Mesenchymal stem cell (in vitro differentiated cells and primary cell): ENCODE measurements at regions not wholly inside any gene's neighbourhood (a gene's known extent, or its start where the extent isn't known, plus 50 kb on each side); places are given as distances from the start of the nearest gene placed in this dataset.

Source experiments
- DNase-seq: peaks from one replicate; pipeline ENCODE4 v3.0.0-alpha.2; 2013
- H2AFZ ChIP-seq: one replicate; pipeline ENCODE4 v1.6.1; 2013; ENCODE audit warnings: low read depth, mild to moderate bottlenecking, control low read depth, inconsistent platforms, low read length, moderate library complexity
- H2AK5ac ChIP-seq: 2 replicates; pipeline ENCODE4 v1.6.1; 2013; ENCODE audit warnings: low read length, moderate library complexity, mild to moderate bottlenecking, inconsistent platforms; ENCODE audit not compliant: severe bottlenecking
- H2BK120ac ChIP-seq: one replicate; pipeline ENCODE4 v1.6.1; 2013; ENCODE audit warnings: low read depth, mild to moderate bottlenecking, inconsistent platforms, low read length, moderate library complexity
- H2BK12ac ChIP-seq, 2 experiments: one replicate each; pipeline ENCODE4 v1.6.1; 2013; ENCODE audit warnings: inconsistent platforms in 2 of 2, low read length in 2 of 2, mild to moderate bottlenecking in 2 of 2, moderate library complexity in 2 of 2, control low read depth in 1 of 2
- H2BK15ac ChIP-seq: one replicate; pipeline ENCODE4 v1.6.1; 2013; ENCODE audit warnings: mild to moderate bottlenecking, low read depth, inconsistent platforms; ENCODE audit not compliant: poor library complexity, severe bottlenecking
- H2BK5ac ChIP-seq: 2 replicates; pipeline ENCODE4 v1.6.1; 2013; ENCODE audit warnings: low read depth, mild to moderate bottlenecking, low read length, control low read depth, inconsistent platforms; ENCODE audit not compliant: poor library complexity, severe bottlenecking
- H3K14ac ChIP-seq, 2 experiments: one replicate each; pipeline ENCODE4 v1.6.1; 2013; ENCODE audit warnings: inconsistent platforms in 2 of 2, low read length in 2 of 2, control low read depth in 1 of 2, mild to moderate bottlenecking in 1 of 2, moderate library complexity in 1 of 2
- H3K18ac ChIP-seq, 2 experiments: one replicate each; pipeline ENCODE4 v1.6.1; 2013; ENCODE audit warnings: inconsistent platforms in 2 of 2, low read length in 2 of 2, control low read depth in 1 of 2, low read depth in 1 of 2, mild to moderate bottlenecking in 1 of 2
- H3K23ac ChIP-seq, 2 experiments: one replicate each; pipeline ENCODE4 v1.6.1; 2013; ENCODE audit warnings: inconsistent platforms in 2 of 2, low read length in 2 of 2, mild to moderate bottlenecking in 2 of 2, moderate library complexity in 2 of 2, control low read depth in 1 of 2
- H3K27ac ChIP-seq: 2 replicates; pipeline ENCODE4 v1.5.1; 2013; ENCODE audit warnings: mild to moderate bottlenecking, moderate library complexity, low read length, control low read depth, inconsistent platforms; ENCODE audit not compliant: poor library complexity, severe bottlenecking
- H3K27me3 ChIP-seq, 2 experiments: 2 replicates each; pipeline versions ENCODE4 v1.6.1 to v1.7.0; 2013; ENCODE audit warnings: low read length in 2 of 2, mild to moderate bottlenecking in 2 of 2, moderate library complexity in 2 of 2, control low read depth in 1 of 2, inconsistent platforms in 1 of 2; ENCODE audit not compliant: control insufficient read depth in 1 of 2, insufficient read depth in 1 of 2
- H3K36me3 ChIP-seq, 2 experiments: 2 replicates each; pipeline versions ENCODE4 v1.6.1 to v1.7.0; 2013; ENCODE audit warnings: low read length in 2 of 2, control low read depth in 1 of 2, inconsistent platforms in 1 of 2, low read depth in 1 of 2, mild to moderate bottlenecking in 1 of 2; ENCODE audit not compliant: insufficient read depth in 2 of 2, control insufficient read depth in 1 of 2
- H3K4ac ChIP-seq, 2 experiments: one replicate each; pipeline ENCODE4 v1.6.1; 2013; ENCODE audit warnings: inconsistent platforms in 2 of 2, low read length in 2 of 2, mild to moderate bottlenecking in 2 of 2, moderate library complexity in 2 of 2, control low read depth in 1 of 2, low read depth in 1 of 2
- H3K4me1 ChIP-seq: 2 replicates; pipeline ENCODE4 v1.6.1; 2013; ENCODE audit warnings: low read depth, low read length, control low read depth; ENCODE audit not compliant: control insufficient read depth, insufficient read depth
- H3K4me2 ChIP-seq: 2 replicates; pipeline ENCODE4 v1.6.1; 2013; ENCODE audit warnings: low read length, mild to moderate bottlenecking, inconsistent platforms; ENCODE audit not compliant: poor library complexity, severe bottlenecking
- H3K4me3 ChIP-seq, 2 experiments: 2 replicates each; pipeline versions ENCODE4 v1.5.1 to v1.7.0; 2013; ENCODE audit warnings: low read length in 2 of 2, mild to moderate bottlenecking in 2 of 2, control low read depth in 1 of 2, low read depth in 1 of 2; ENCODE audit not compliant: insufficient read depth in 1 of 2
- H3K79me1 ChIP-seq: replicated peaks from 2 replicates; pipeline ENCODE4 v1.6.1; 2013; ENCODE audit warnings: mild to moderate bottlenecking, control low read depth, low read length, inconsistent platforms; ENCODE audit not compliant: poor library complexity, severe bottlenecking
- H3K9ac ChIP-seq: 2 replicates; pipeline ENCODE4 v1.7.0; 2013; ENCODE audit warnings: mild to moderate bottlenecking, low read length, moderate library complexity
- H3K9me3 ChIP-seq: 2 replicates; pipeline ENCODE4 v1.7.0; 2013; ENCODE audit warnings: mild to moderate bottlenecking, low read length; ENCODE audit not compliant: control insufficient read depth
- H4K8ac ChIP-seq: one replicate; pipeline ENCODE4 v1.6.1; 2013; ENCODE audit warnings: inconsistent platforms, mild to moderate bottlenecking, low read length, moderate library complexity
- H4K91ac ChIP-seq: one replicate; pipeline ENCODE4 v1.6.1; 2013; ENCODE audit warnings: mild to moderate bottlenecking, low read length, inconsistent platforms
- WGBS: methylation state at CpG from one replicate; pipeline ENCODE4 v1.1.7; 2013; ENCODE audit warnings: mixed read lengths; 5-methylcytosine and 5-hydroxymethylcytosine counted together

- Histone ChIP-seq H3K4ac (no peak overlapping the region), H2BK12ac (no peak overlapping the region), H3K36me3 (no peaks in the 10 kb centered on the region), H3K4me2 (no peak overlapping the region), H3K4me3 (no peak overlapping the region), H2AFZ (no peak overlapping the region), H3K27me3 (no peaks in the 10 kb centered on the region), H3K9me3 (peaks cover 8% of the 10 kb centered on the region), H3K14ac (no peak overlapping the region), H3K27ac (no peak overlapping the region), H2BK15ac (no peak overlapping the region), H3K9ac (no peak overlapping the region), H2BK5ac (no peak overlapping the region), H3K18ac (no peak overlapping the region), H2AK5ac (no peak overlapping the region), H3K4me1 (no peaks in the 10 kb centered on the region), H3K23ac (no peak overlapping the region), H4K91ac (no peak overlapping the region), H2BK120ac (no peak overlapping the region), H3K79me1 (no peaks in the 10 kb centered on the region), H4K8ac (no peak overlapping the region)
- no peak for DNase-seq
- 71% methylated on average over 2 of the region's 2 CpGs for WGBS
Observed at GRCh38 chr9:12266758-12267157, 426.4 kb upstream of the TYRP1 start.

GRCh38 chr9:12271421-12271891 is 421.7 kb upstream of the TYRP1 start:
- H3K4me1 ChIP-seq: no peaks in the 10 kb centered on the region
- peaks cover 8% of the 10 kb centered on the region for H3K9me3 ChIP-seq
- H2AFZ ChIP-seq: no peak overlapping the region
- H3K27ac ChIP-seq: no peak overlapping the region
- H3K36me3 ChIP-seq: no peaks in the 10 kb centered on the region
- no peak overlapping the region for H2AK5ac ChIP-seq
- no peak overlapping the region for H4K8ac ChIP-seq
- H3K4ac ChIP-seq: no peak overlapping the region
- no peak overlapping the region for H3K23ac ChIP-seq
- H3K9ac ChIP-seq: no peak overlapping the region
- no peaks in the 10 kb centered on the region for H3K79me1 ChIP-seq
- H2BK120ac ChIP-seq: no peak overlapping the region
- H3K4me3 ChIP-seq: no peak overlapping the region
- no peak for DNase-seq
- no peak overlapping the region for H3K14ac ChIP-seq
- H4K91ac ChIP-seq: no peak overlapping the region
- no peak overlapping the region for H3K4me2 ChIP-seq
- H2BK5ac ChIP-seq: no peak overlapping the region
- no peaks in the 10 kb centered on the region for H3K27me3 ChIP-seq
- H2BK15ac ChIP-seq: no peak overlapping the region
- H2BK12ac ChIP-seq: no peak overlapping the region
- H3K18ac ChIP-seq: no peak overlapping the region
- WGBS: 100% methylated on average over 1 of the region's 3 CpGs

GRCh38 chr9:12272471-12273120 is 420.6 kb upstream of the TYRP1 start:
- Histone ChIP-seq H3K27ac (no peak overlapping the region), H3K4me1 (no peaks in the 10 kb centered on the region), H4K91ac (no peak overlapping the region), H3K9me3 (peaks cover 8% of the 10 kb centered on the region), H3K36me3 (no peaks in the 10 kb centered on the region), H3K23ac (no peak overlapping the region), H3K4ac (no peak overlapping the region), H2BK120ac (no peak overlapping the region), H2AFZ (no peak overlapping the region), H3K9ac (no peak overlapping the region), H2BK15ac (no peak overlapping the region), H3K79me1 (no peaks in the 10 kb centered on the region), H3K27me3 (no peaks in the 10 kb centered on the region), H3K14ac (no peak overlapping the region), H2BK12ac (no peak overlapping the region), H3K18ac (no peak overlapping the region), H2BK5ac (no peak overlapping the region), H4K8ac (no peak overlapping the region), H2AK5ac (no peak overlapping the region), H3K4me2 (no peak overlapping the region), H3K4me3 (no peak overlapping the region)
- DNase-seq: no peak
- no CpG with 5 or more reads among the region's 2 CpGs for WGBS

GRCh38 chr9:12274577-12274976 is 418.6 kb upstream of the TYRP1 start:
- Histone ChIP-seq H3K18ac (no peak overlapping the region), H3K23ac (no peak overlapping the region)
- WGBS: 62% methylated on average over 1 of the region's 2 CpGs

More at GRCh38 chr9:12274577-12274976, 418.6 kb upstream of the TYRP1 start:
- no peaks in the 10 kb centered on the region for H3K36me3 ChIP-seq
- no peak overlapping the region for H4K8ac ChIP-seq
- no peak overlapping the region for H3K4me2 ChIP-seq
- no peaks in the 10 kb centered on the region for H3K27me3 ChIP-seq
- no peak overlapping the region for H3K14ac ChIP-seq
- H3K27ac ChIP-seq: no peak overlapping the region
- no peak overlapping the region for H2AK5ac ChIP-seq
- H2BK120ac ChIP-seq: no peak overlapping the region
- DNase-seq: no peak
- H2BK5ac ChIP-seq: no peak overlapping the region
- H3K9me3 ChIP-seq: peaks cover 3% of the 10 kb centered on the region
- H4K91ac ChIP-seq: no peak overlapping the region
- no peak overlapping the region for H3K4me3 ChIP-seq
- no peak overlapping the region for H3K9ac ChIP-seq
- no peak overlapping the region for H3K4ac ChIP-seq
- H3K4me1 ChIP-seq: no peaks in the 10 kb centered on the region
- H3K79me1 ChIP-seq: no peaks in the 10 kb centered on the region
- no peak overlapping the region for H2AFZ ChIP-seq
- H2BK12ac ChIP-seq: no peak overlapping the region
- no peak overlapping the region for H2BK15ac ChIP-seq
